ENCODE measurements at regions not wholly inside any gene's neighbourhood (a gene's known extent, or its start where the extent isn't known, plus 50 kb on each side); places are given as distances from the start of the nearest gene placed in this dataset.

- no peak for TF ChIP-seq EZH2phosphoT487 (IDR thresholded peaks at IDR 0.05; ENCODE audit: insufficient read depth, low read depth)
- H3K4me1 ChIP-seq (ENCODE audit: insufficient read depth) = peaks cover 7% of the 10 kb centered on the region
- H3K9me2 ChIP-seq (ENCODE audit: insufficient read depth) = no peaks in the 10 kb centered on the region
- no peak overlapping the region for H3K4me3 ChIP-seq
- H3K27ac ChIP-seq = no peak overlapping the region
- H3K27me3 ChIP-seq (replicated peaks; ENCODE audit: insufficient read depth) = no peaks in the 10 kb centered on the region
- H3K9me3 ChIP-seq (ENCODE audit: low read depth) = no peaks in the 10 kb centered on the region
- H3K36me3 ChIP-seq (ENCODE audit: low read depth) = no peaks in the 10 kb centered on the region
- no peak overlapping the region for H3K4me2 ChIP-seq (ENCODE audit: unreplicated experiment)
- no peak overlapping the region for H3K9ac ChIP-seq
- 98% methylated on average over 3 of the region's 3 CpGs for WGBS, 2 experiments (ENCODE audit: low coverage in 1 of 2, low lambda C conversion rate in 2 of 2, missing lambda C conversion rate in 2 of 2)
- no peaks in the 10 kb centered on the region for H3K79me2 ChIP-seq (ENCODE audit: insufficient read depth)
- no peaks in the 10 kb centered on the region for H4K20me1 ChIP-seq (ENCODE audit: insufficient read depth)
- H3F3A ChIP-seq (ENCODE audit: insufficient read depth) = peaks cover 21% of the 10 kb centered on the region
- in situ Hi-C loops (cut with MboI) = no loop called here
- DNase-seq = no peak
- no peak overlapping the region for H2AFZ ChIP-seq
Measured at GRCh38 chr12:27382924-27383323, 50.3 kb downstream of the BMAL2 start.

GRCh38 chr12:27383429-27384260 lies 51.0 kb downstream of the BMAL2 start:
- WGBS, 2 experiments (ENCODE audit: low coverage in 1 of 2, low lambda C conversion rate in 2 of 2, missing lambda C conversion rate in 2 of 2) = 54 to 55% methylated on average over 12 of the region's 12 CpGs
- DNase-seq = peak; percentile 90
- peak overlapping the region; percentile 68 for H3K27ac ChIP-seq
- H3K4me1 ChIP-seq (ENCODE audit: insufficient read depth) = peaks cover 7% of the 10 kb centered on the region
- H3K79me2 ChIP-seq (ENCODE audit: insufficient read depth) = no peaks in the 10 kb centered on the region
- no peak for TF ChIP-seq EZH2phosphoT487 (IDR thresholded peaks at IDR 0.05; ENCODE audit: insufficient read depth, low read depth)
- no peak for TF ChIP-seq EZH2 (IDR thresholded peaks at IDR 0.05; ENCODE audit: insufficient read depth, poor library complexity, severe bottlenecking)
- no peaks in the 10 kb centered on the region for H3K9me2 ChIP-seq (ENCODE audit: insufficient read depth)
- H3K36me3 ChIP-seq (ENCODE audit: low read depth) = no peaks in the 10 kb centered on the region
- no peaks in the 10 kb centered on the region for H3K27me3 ChIP-seq (replicated peaks; ENCODE audit: insufficient read depth)
- H4K20me1 ChIP-seq (ENCODE audit: insufficient read depth) = no peaks in the 10 kb centered on the region
- H3F3A ChIP-seq (ENCODE audit: insufficient read depth) = peaks cover 21% of the 10 kb centered on the region
- H2AFZ ChIP-seq = peak overlapping the region; percentile 73
- no peak overlapping the region for H3K4me3 ChIP-seq
- peak overlapping the region; percentile 59 for H3K4me2 ChIP-seq (ENCODE audit: unreplicated experiment)
- in situ Hi-C loops (cut with MboI) = no loop called here
- no peak overlapping the region for H3K9ac ChIP-seq
- H3K9me3 ChIP-seq (ENCODE audit: low read depth) = no peaks in the 10 kb centered on the region

GRCh38 chr12:27384261-27384590 lies 51.6 kb downstream of the BMAL2 start:
- in situ Hi-C loops (cut with MboI) = no loop called here

GRCh38 chr12:27385766-27386564 lies 53.3 kb downstream of the BMAL2 start:
- DNase-seq = no peak
- Histone ChIP-seq H3K27me3 (replicated peaks; ENCODE audit: insufficient read depth) (no peaks in the 10 kb centered on the region), H3K4me2 (ENCODE audit: unreplicated experiment) (no peak overlapping the region), H3K27ac (no peak overlapping the region), H3F3A (ENCODE audit: insufficient read depth) (peaks cover 21% of the 10 kb centered on the region), H4K20me1 (ENCODE audit: insufficient read depth) (no peaks in the 10 kb centered on the region), H3K9me2 (ENCODE audit: insufficient read depth) (no peaks in the 10 kb centered on the region), H3K4me1 (ENCODE audit: insufficient read depth) (peaks cover 7% of the 10 kb centered on the region), H3K36me3 (ENCODE audit: low read depth) (no peaks in the 10 kb centered on the region; the same call in 1 of the 2 replicates), H3K9ac (no peak overlapping the region), H3K4me3 (no peak overlapping the region), H2AFZ (no peak overlapping the region), H3K79me2 (ENCODE audit: insufficient read depth) (no peaks in the 10 kb centered on the region), H3K9me3 (ENCODE audit: low read depth) (no peaks in the 10 kb centered on the region)
- TF ChIP-seq EZH2phosphoT487 (IDR thresholded peaks at IDR 0.05; ENCODE audit: insufficient read depth, low read depth) = no peak
- TF ChIP-seq EZH2 (IDR thresholded peaks at IDR 0.05; ENCODE audit: insufficient read depth, poor library complexity, severe bottlenecking) = no peak
- whole genome bisulfite sequencing, 2 experiments (ENCODE audit: low coverage in 1 of 2, low lambda C conversion rate in 2 of 2, missing lambda C conversion rate in 2 of 2) = 94 to 96% methylated on average over 10 of the region's 10 CpGs
- in situ Hi-C loops (cut with MboI) = no loop called here

More at GRCh38 chr12:27384261-27384590, 51.6 kb downstream of the BMAL2 start:
- 89 to 100% methylated on average over 1 of the region's 1 CpG for WGBS, 2 experiments (ENCODE audit: low coverage in 1 of 2, low lambda C conversion rate in 2 of 2, missing lambda C conversion rate in 2 of 2)
- H3F3A ChIP-seq (ENCODE audit: insufficient read depth) = peaks cover 21% of the 10 kb centered on the region
- no peaks in the 10 kb centered on the region for H4K20me1 ChIP-seq (ENCODE audit: insufficient read depth)
- H3K4me1 ChIP-seq (ENCODE audit: insufficient read depth) = peaks cover 7% of the 10 kb centered on the region
- no peak overlapping the region for H3K4me2 ChIP-seq (ENCODE audit: unreplicated experiment)
- H2AFZ ChIP-seq = peak overlapping the region; percentile 73; the same call in 1 of the 2 replicates
- no peak overlapping the region for H3K4me3 ChIP-seq
- H3K9ac ChIP-seq = no peak overlapping the region
- H3K79me2 ChIP-seq (ENCODE audit: insufficient read depth) = no peaks in the 10 kb centered on the region
- no peak overlapping the region for H3K27ac ChIP-seq
- H3K36me3 ChIP-seq (ENCODE audit: low read depth) = no peaks in the 10 kb centered on the region
- H3K27me3 ChIP-seq (replicated peaks; ENCODE audit: insufficient read depth) = no peaks in the 10 kb centered on the region
- no peak for DNase-seq
- no peaks in the 10 kb centered on the region for H3K9me3 ChIP-seq (ENCODE audit: low read depth)
- no peaks in the 10 kb centered on the region for H3K9me2 ChIP-seq (ENCODE audit: insufficient read depth)
- no peak for TF ChIP-seq EZH2 (IDR thresholded peaks at IDR 0.05; ENCODE audit: insufficient read depth, poor library complexity, severe bottlenecking)
- no peak for TF ChIP-seq EZH2phosphoT487 (IDR thresholded peaks at IDR 0.05; ENCODE audit: insufficient read depth, low read depth)

Measured in GM23248 (cell line).